K562 (cell line): ENCODE measurements at regions not wholly inside any gene's neighbourhood (a gene's known extent, or its start where the extent isn't known, plus 50 kb on each side); places are given as distances from the start of the nearest gene placed in this dataset.

Source experiments
- ATAC-seq: fragments of 200-7000 bp; cut with Tn5 transposase; 3 replicates; pipeline ENCODE4 v1.9.1; 2020; ENCODE audit warnings: moderate library complexity
- BruUV-seq: library from RNA; stranded (reverse); fragments of 400-500 nt; replicated peaks from 2 replicates; lab custom pipeline; 2021; lab: Mats Ljungman, UMichigan
- CTCF ChIA-PET: fragments of 300-600 bp; formaldehyde crosslinking; extraction: SDS; loops from one replicate; lab custom pipeline; 2021; ENCODE audit warnings: low intra/inter-chr PET ratio; lab: Yijun Ruan, JAX
- POLR2A ChIA-PET: fragments of 300-600, 350-650 bp; sonication (Branson Sonifier 250); formaldehyde crosslinking; extraction: SDS; loops from one replicate; lab custom pipeline; 2021; ENCODE audit warnings: antibody characterized with exemption, inconsistent platforms; lab: Yijun Ruan, JAX
- DNase-seq, 4 experiments: peaks; one replicate each; pipeline versions ENCODE4 v3.0.0 to v3.0.0-alpha.2; 2011 to 2018; ENCODE audit warnings: low spot score in 3 of 4, mixed read lengths in 3 of 4; ENCODE audit errors: extremely low read depth in 1 of 4
- FAIRE-seq: peaks from 2 replicates; lab custom pipeline; 2011; peaks lifted over from hg19 to GRCh38; lab: Jason Lieb, UNC
- H2AFZ ChIP-seq: 2 replicates; pipeline ENCODE4 v1.6.0; 2011; ENCODE audit warnings: low read depth, low read length, control low read depth, inconsistent platforms
- H3K27ac ChIP-seq: fragments of 200-600 bp; 3 replicates; pipeline ENCODE4 v1.8.0; 2011; ENCODE audit warnings: low read depth, mild to moderate bottlenecking, control low read depth, inconsistent platforms, low read length, moderate library complexity, mixed read lengths; ENCODE audit errors: extremely low read depth
- H3K27me3 ChIP-seq, 2 experiments: fragments of 300-600 bp in 1 of 2; 2 replicates in 1 of 2; 3 replicates in 1 of 2; pipeline versions ENCODE4 v1.6.0 to v1.8.0; 2011; ENCODE audit warnings: inconsistent platforms in 2 of 2, low read length in 2 of 2, mild to moderate bottlenecking in 1 of 2, mixed read lengths in 1 of 2, moderate library complexity in 1 of 2; ENCODE audit not compliant: control insufficient read depth in 2 of 2, insufficient read depth in 2 of 2
- H3K36me3 ChIP-seq: fragments of 300-600 bp; 3 replicates; pipeline ENCODE4 v1.8.0; 2011; ENCODE audit warnings: mild to moderate bottlenecking, low read length, inconsistent platforms; ENCODE audit not compliant: control insufficient read depth, insufficient read depth
- H3K4me1 ChIP-seq, 2 experiments: fragments of 200-600 bp in 1 of 2; replicated peaks in 1 of 2; 2 replicates in 1 of 2; 3 replicates in 1 of 2; pipeline versions ENCODE4 v1.5.1 to v1.8.0; 2011; ENCODE audit warnings: inconsistent platforms in 2 of 2, low read length in 2 of 2, mild to moderate bottlenecking in 1 of 2, mixed read lengths in 1 of 2, moderate library complexity in 1 of 2; ENCODE audit not compliant: control insufficient read depth in 2 of 2, insufficient read depth in 2 of 2
- H3K4me2 ChIP-seq: 2 replicates; pipeline ENCODE4 v1.6.1; 2011; ENCODE audit warnings: low read length, control low read depth, inconsistent platforms, mixed read lengths; ENCODE audit not compliant: insufficient read depth
- H3K4me3 ChIP-seq: fragments of 200-600 bp; sonication (generic), shearing (Covaris generic); 2 replicates; pipeline ENCODE4 v1.5.1; 2016; ENCODE audit warnings: control low read depth, inconsistent platforms
- H3K79me2 ChIP-seq: fragments of 200-600 bp; 3 replicates; pipeline ENCODE4 v1.8.0; 2011; ENCODE audit warnings: low read length, inconsistent platforms; ENCODE audit not compliant: control insufficient read depth, insufficient read depth
- H3K9ac ChIP-seq, 2 experiments: 2 replicates each; pipeline versions ENCODE4 v1.6.0 to v1.6.1; 2011; ENCODE audit warnings: low read depth in 2 of 2, low read length in 2 of 2, control low read depth in 1 of 2, inconsistent platforms in 1 of 2, mild to moderate bottlenecking in 1 of 2, mixed read lengths in 1 of 2; ENCODE audit not compliant: insufficient read depth in 1 of 2
- H3K9me1 ChIP-seq: one replicate; pipeline ENCODE4 v1.6.0; 2011; ENCODE audit warnings: inconsistent platforms, mild to moderate bottlenecking, low read length, moderate library complexity; ENCODE audit not compliant: control insufficient read depth, insufficient read depth
- H3K9me3 ChIP-seq: replicated peaks from 2 replicates; pipeline ENCODE4 v1.5.1; 2011; ENCODE audit warnings: low read depth, low read length, inconsistent platforms; ENCODE audit not compliant: control insufficient read depth, insufficient read depth
- H4K20me1 ChIP-seq: replicated peaks from 2 replicates; pipeline ENCODE4 v1.6.1; 2011; ENCODE audit warnings: low read length, inconsistent platforms, mixed read lengths; ENCODE audit not compliant: control insufficient read depth, insufficient read depth
- CREBBP ChIP-seq: IDR thresholded peaks from one replicate; pipeline ENCODE4 v1.6.1; 2012; ENCODE audit warnings: low read depth, mild to moderate bottlenecking, control low read depth, inconsistent platforms, low read length
- DIDO1 ChIP-seq: fragments of 450-650 bp; IDR thresholded peaks from 2 replicates; pipeline ENCODE4 v1.6.1; 2016; ENCODE audit warnings: low read depth, missing biosample characterization, missing genetic modification characterization
- FOS ChIP-seq: IDR thresholded peaks from 3 replicates; pipeline ENCODE4 v1.6.1; 2011; ENCODE audit not compliant: insufficient read length; ENCODE audit errors: extremely low read depth
- KDM5B ChIP-seq: fragments of 200-600 bp; sonication (generic); IDR thresholded peaks from 2 replicates; pipeline ENCODE4 v1.6.1; 2012; ENCODE audit warnings: low read depth, mild to moderate bottlenecking, moderate library complexity, low read length, control low read depth, inconsistent platforms; ENCODE audit not compliant: insufficient replicate concordance
- KLF13 ChIP-seq: fragments of 450-650 bp; IDR thresholded peaks from 2 replicates; pipeline ENCODE4 v1.6.1; 2016; ENCODE audit warnings: missing genetic modification characterization, low read depth, mild to moderate bottlenecking, missing compliant biosample characterization, moderate library complexity, borderline replicate concordance
- MIER1 ChIP-seq: fragments of 450-650 bp; IDR thresholded peaks from 2 replicates; pipeline ENCODE4 v1.6.1; 2016; ENCODE audit warnings: antibody characterized with exemption, mild to moderate bottlenecking, low read depth
- NCOR1 ChIP-seq: fragments of 450-650 bp; IDR thresholded peaks from 2 replicates; pipeline ENCODE4 v1.6.1; 2016; ENCODE audit warnings: mild to moderate bottlenecking, moderate library complexity
- NEUROD1 ChIP-seq: fragments of 150-350 bp; IDR thresholded peaks from 2 replicates; pipeline ENCODE4 v1.6.1; 2014; ENCODE audit warnings: borderline replicate concordance, low read length, low read depth; ENCODE audit not compliant: partially characterized antibody
- NR2C2 ChIP-seq, 2 experiments: fragments of 200-800 bp in 1 of 2; sonication (Bioruptor generic) in 1 of 2; sonication (generic) in 1 of 2; formaldehyde crosslinking in 1 of 2; IDR thresholded peaks; 2 replicates each; pipeline versions ENCODE4 v1.6.1 to v1.8.0; 2016 to 2022; ENCODE audit warnings: mild to moderate bottlenecking in 1 of 2, missing compliant biosample characterization in 1 of 2, missing genetic modification characterization in 1 of 2, missing genetic modification reagents in 1 of 2
- POU5F1 ChIP-seq: fragments of 150-350 bp; IDR thresholded peaks from 2 replicates; pipeline ENCODE4 v1.6.1; 2014; ENCODE audit warnings: borderline replicate concordance, low read length, low read depth, mild to moderate bottlenecking; ENCODE audit not compliant: partially characterized antibody
- SRSF1 ChIP-seq: fragments of 200-400 bp; formaldehyde crosslinking; IDR thresholded peaks from 2 replicates; pipeline ENCODE4 v1.6.1; 2017; ENCODE audit warnings: mild to moderate bottlenecking, low read depth, low read length, moderate library complexity
- TAF1 ChIP-seq: IDR thresholded peaks from 2 replicates; pipeline ENCODE4 v1.6.1; 2011; ENCODE audit warnings: mild to moderate bottlenecking, low read length, moderate library complexity; ENCODE audit not compliant: insufficient read depth, control insufficient read depth, severe bottlenecking; ENCODE audit errors: extremely low read depth
- U2AF2 ChIP-seq: fragments of 200-400 bp; formaldehyde crosslinking; optimal IDR thresholded peaks from 2 replicates; pipeline ENCODE3; 2017; ENCODE audit warnings: low read depth, mild to moderate bottlenecking, low read length
- XRCC5 ChIP-seq: fragments of 200-400 bp; formaldehyde crosslinking; IDR thresholded peaks from 2 replicates; pipeline ENCODE4 v1.6.1; 2017; ENCODE audit warnings: low read depth, mild to moderate bottlenecking, low read length
- ZNF134 ChIP-seq: fragments of 250-450 bp; sonication (Bioruptor Pico); conservative IDR thresholded peaks from 2 replicates; pipeline ENCODE4 v1.4.0; 2020
- ZNF224 ChIP-seq: sonication (generic); formaldehyde crosslinking; IDR thresholded peaks from 2 replicates; pipeline ENCODE4 v1.8.0; 2022; ENCODE audit warnings: mild to moderate bottlenecking, missing genetic modification reagents
- ZNF41 ChIP-seq: fragments of 250-450 bp; sonication (Bioruptor Pico); conservative IDR thresholded peaks from 2 replicates; pipeline ENCODE4 v1.4.0; 2020; ENCODE audit warnings: mild to moderate bottlenecking
- WGBS: fragments of 100-300 bp; shearing (Covaris generic); methylation state at CpG from one replicate; pipeline ENCODE4 v1.1.6; 2016; ENCODE audit warnings: low coverage, mixed read lengths; ENCODE audit not compliant: insufficient coverage; ENCODE audit errors: missing lambda C conversion rate; 5-methylcytosine and 5-hydroxymethylcytosine counted together
- in situ Hi-C: fragments of 300-500 bp; cut with MboI; formaldehyde crosslinking; loops from 4 replicates; pipeline ENCODE4 v1.15.0; 2018; ENCODE audit warnings: inconsistent platforms, mixed read lengths
- intact Hi-C: fragments of 100-400 bp; cut with micrococcal nuclease; formaldehyde crosslinking; loops from 2 replicates; pipeline ENCODE4 v1.14.2; 2022
- TF ChIP-seq, protein P1 (sequence below): fragments of 250-450 bp; sonication (Bioruptor Pico); IDR thresholded peaks from 2 replicates; pipeline ENCODE4 v1.5.0; 2021

DNA sequence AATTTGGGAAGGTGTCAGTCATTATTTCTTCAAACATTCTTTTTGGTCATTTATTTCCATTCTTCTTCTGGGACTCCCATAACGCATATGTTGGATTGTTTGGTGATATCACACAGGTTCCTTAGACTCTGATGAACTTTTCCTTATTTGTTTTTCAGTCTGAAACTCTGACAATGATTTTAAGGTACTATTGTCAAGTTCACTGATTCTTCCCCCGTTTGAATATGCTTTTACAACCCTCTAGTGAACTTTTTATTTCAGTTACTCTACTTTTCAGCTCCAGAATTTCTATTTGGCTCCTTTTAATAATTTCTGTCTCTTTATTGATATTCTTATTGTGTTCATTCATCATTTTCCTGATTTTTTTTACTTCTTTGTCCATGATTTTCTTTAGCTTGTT, 92.5 kb upstream of the RORB start:
- BruUV-seq: no TSS peak
- in situ Hi-C loops (no loop called here), intact Hi-C loops (no loop called here)
- POLR2A ChIA-PET: no interaction called here
- 2% methylated on average over 2 of the region's 2 CpGs for WGBS
- Histone ChIP-seq H3K4me2 (no peak overlapping the region), H3K4me1 (no peaks in the 10 kb centered on the region), H3K27ac (no peak overlapping the region), H3K9ac (no peak overlapping the region), H3K9me1 (no peaks in the 10 kb centered on the region), H2AFZ (no peak overlapping the region), H3K79me2 (no peaks in the 10 kb centered on the region), H3K4me3 (no peak overlapping the region), H4K20me1 (no peaks in the 10 kb centered on the region), H3K36me3 (no peaks in the 10 kb centered on the region), H3K9me3 (no peaks in the 10 kb centered on the region), H3K27me3 (no peaks in the 10 kb centered on the region)
- FAIRE-seq: no peak
- DNase-seq: no peak
- TF ChIP-seq XRCC5 (no peak), SRSF1 (no peak), MIER1 (no peak), ZNF134 (CRISPR knock-in tag) (no peak), POU5F1 (no peak), ZNF224 (CRISPR knock-in tag) (no peak), NR2C2 (CRISPR knock-in tag; IDR thresholded peaks at IDR 0.05) (no peak), NR2C2 (tag; IDR thresholded peaks at IDR 0.05) (no peak), TAF1 (no peak), CREBBP (no peak), NEUROD1 (no peak), U2AF2 (no peak), DIDO1 (tag) (no peak), FOS (no peak), NCOR1 (no peak), ZNF41 (CRISPR knock-in tag) (no peak), KLF13 (tag) (no peak), KDM5B (no peak)
- TF ChIP-seq, protein P1, sequence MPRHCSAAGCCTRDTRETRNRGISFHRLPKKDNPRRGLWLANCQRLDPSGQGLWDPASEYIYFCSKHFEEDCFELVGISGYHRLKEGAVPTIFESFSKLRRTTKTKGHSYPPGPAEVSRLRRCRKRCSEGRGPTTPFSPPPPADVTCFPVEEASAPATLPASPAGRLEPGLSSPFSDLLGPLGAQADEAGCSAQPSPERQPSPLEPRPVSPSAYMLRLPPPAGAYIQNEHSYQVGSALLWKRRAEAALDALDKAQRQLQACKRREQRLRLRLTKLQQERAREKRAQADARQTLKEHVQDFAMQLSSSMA: no peak
- CTCF ChIA-PET: no interaction called here
- ATAC-seq: no peak
